Common myeloid progenitor, CD34-positive (primary cell): ENCODE measurements at regions not wholly inside any gene's neighbourhood (a gene's known extent, or its start where the extent isn't known, plus 50 kb on each side); places are given as distances from the start of the nearest gene placed in this dataset.

Experiments
- CTCF ChIA-PET: fragments of 350-600 bp; sonication (Branson Sonifier 250); formaldehyde crosslinking; loops from one replicate; lab custom pipeline; 2021; ENCODE audit warnings: antibody characterized with exemption; lab: Charles Lee
- POLR2A ChIA-PET: fragments of 350-600 bp; sonication (Branson Sonifier 250); formaldehyde crosslinking; loops from one replicate; lab custom pipeline; 2021; ENCODE audit warnings: antibody characterized with exemption; lab: Charles Lee
- DNase-seq, 3 donors: peaks; one replicate each; pipeline versions ENCODE4 v3.0.0 to v3.0.0-alpha.2; 2013
- H3K27ac ChIP-seq, 2 experiments: 1 replicate in 1 of 2; 2 replicates in 1 of 2; pipeline ENCODE4 v1.7.0; 2013; ENCODE audit warnings: inconsistent platforms in 2 of 2, low read length in 2 of 2, mild to moderate bottlenecking in 2 of 2, low read depth in 1 of 2, moderate library complexity in 1 of 2; ENCODE audit not compliant: severe bottlenecking in 2 of 2, insufficient read depth in 1 of 2, poor library complexity in 1 of 2
- H3K27me3 ChIP-seq, 5 experiments: replicated peaks in 2 of 5; 1 replicate in 3 of 5; 2 replicates in 2 of 5; pipeline versions ENCODE4 v1.6.1 to v1.7.0; 2013; ENCODE audit warnings: low read length in 4 of 5, mild to moderate bottlenecking in 2 of 5, moderate library complexity in 2 of 5, inconsistent platforms in 1 of 5; ENCODE audit not compliant: insufficient read depth in 5 of 5, control insufficient read depth in 4 of 5
- H3K36me3 ChIP-seq, 4 experiments: 1 replicate in 2 of 4; 2 replicates in 2 of 4; pipeline versions ENCODE4 v1.6.1 to v1.7.0; 2013; ENCODE audit warnings: low read length in 3 of 4, control low read depth in 1 of 4, mild to moderate bottlenecking in 1 of 4; ENCODE audit not compliant: control insufficient read depth in 4 of 4, insufficient read depth in 4 of 4
- H3K4me1 ChIP-seq, 4 experiments: 1 replicate in 3 of 4; 2 replicates in 1 of 4; pipeline versions ENCODE4 v1.6.1 to v1.7.1; 2013; ENCODE audit warnings: low read length in 3 of 4, mild to moderate bottlenecking in 3 of 4, control low read depth in 1 of 4, inconsistent platforms in 1 of 4, moderate library complexity in 1 of 4; ENCODE audit not compliant: control insufficient read depth in 4 of 4, insufficient read depth in 4 of 4; ENCODE audit errors: control extremely low read depth in 1 of 4
- H3K4me3 ChIP-seq, 7 experiments: 1 replicate in 4 of 7; 2 replicates in 3 of 7; pipeline versions ENCODE4 v1.5.1 to v1.7.0; 2013; ENCODE audit warnings: mild to moderate bottlenecking in 7 of 7, low read length in 6 of 7, moderate library complexity in 6 of 7, inconsistent platforms in 2 of 7, low read depth in 2 of 7, control low read depth in 1 of 7; ENCODE audit not compliant: insufficient read depth in 4 of 7, control insufficient read depth in 1 of 7; ENCODE audit errors: extremely low read depth in 1 of 7
- H3K9me3 ChIP-seq, 5 experiments: 1 replicate in 4 of 5; 2 replicates in 1 of 5; pipeline versions ENCODE4 v1.6.1 to v1.7.1; 2013; ENCODE audit warnings: low read length in 4 of 5, mild to moderate bottlenecking in 2 of 5, inconsistent platforms in 1 of 5, low read depth in 1 of 5, moderate library complexity in 1 of 5; ENCODE audit not compliant: control insufficient read depth in 4 of 5, insufficient read depth in 2 of 5; ENCODE audit errors: control extremely low read depth in 1 of 5
- WGBS: methylation state at CpG from one replicate; pipeline ENCODE4 v1.1.5; 2013; ENCODE audit not compliant: insufficient coverage; 5-methylcytosine and 5-hydroxymethylcytosine counted together

DNA sequence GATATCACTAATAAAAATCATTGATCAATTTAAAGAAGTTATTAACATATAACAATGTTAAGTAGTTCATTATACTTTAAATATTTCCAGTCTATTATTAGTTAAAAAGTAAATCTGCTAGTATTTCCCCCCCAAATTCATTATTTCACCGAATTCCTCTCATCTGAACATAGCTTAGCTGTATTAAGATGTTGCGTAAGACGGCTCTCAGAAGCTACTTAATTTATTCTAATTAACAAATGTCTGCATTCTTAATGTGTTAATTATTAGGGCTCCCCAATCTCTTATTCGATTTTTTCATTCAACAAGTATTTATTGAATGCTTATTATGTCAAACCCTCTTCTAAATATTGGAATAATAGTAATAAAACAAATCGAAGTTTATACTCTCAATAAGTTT is 290.7 kb downstream of the TRIML1 start:
- H3K27me3 ChIP-seq = no peaks in the 10 kb centered on the region
- WGBS = no CpG with 5 or more reads among the region's 5 CpGs
- no peak overlapping the region for H3K4me3 ChIP-seq
- DNase-seq = no peak
- H3K36me3 ChIP-seq = no peaks in the 10 kb centered on the region
- H3K9me3 ChIP-seq = no peaks in the 10 kb centered on the region
- no peak overlapping the region for H3K27ac ChIP-seq
- ChIA-PET POLR2A (no interaction called here), CTCF (no interaction called here)
- H3K4me1 ChIP-seq = no peaks in the 10 kb centered on the region

DNA sequence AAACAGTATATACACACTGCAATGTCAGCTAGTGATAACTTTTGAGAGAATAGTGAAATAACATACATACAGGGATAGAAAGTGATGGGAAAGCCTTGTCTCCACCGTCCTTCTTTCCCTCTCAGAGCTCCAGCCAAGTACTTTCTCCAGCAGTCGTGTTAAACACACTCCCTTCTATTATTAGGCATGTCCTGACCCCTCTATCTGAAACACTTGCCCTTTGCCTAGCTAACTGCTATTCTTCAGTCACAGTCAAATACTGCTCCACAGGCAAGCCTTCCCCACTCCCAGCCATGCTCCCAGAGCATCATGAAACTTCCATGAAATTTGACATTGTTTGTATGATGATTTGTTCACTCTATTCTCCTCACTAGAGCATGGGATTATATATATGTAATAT is 291.1 kb downstream of the TRIML1 start:
- no peaks in the 10 kb centered on the region for H3K4me1 ChIP-seq
- H3K27me3 ChIP-seq = no peaks in the 10 kb centered on the region
- ChIA-PET CTCF (no interaction called here), POLR2A (no interaction called here)
- no peaks in the 10 kb centered on the region for H3K36me3 ChIP-seq
- no peak overlapping the region for H3K27ac ChIP-seq
- H3K9me3 ChIP-seq = no peaks in the 10 kb centered on the region
- no peak overlapping the region for H3K4me3 ChIP-seq
- DNase-seq = no peak
- 16% methylated on average over 2 of the region's 2 CpGs for WGBS

DNA sequence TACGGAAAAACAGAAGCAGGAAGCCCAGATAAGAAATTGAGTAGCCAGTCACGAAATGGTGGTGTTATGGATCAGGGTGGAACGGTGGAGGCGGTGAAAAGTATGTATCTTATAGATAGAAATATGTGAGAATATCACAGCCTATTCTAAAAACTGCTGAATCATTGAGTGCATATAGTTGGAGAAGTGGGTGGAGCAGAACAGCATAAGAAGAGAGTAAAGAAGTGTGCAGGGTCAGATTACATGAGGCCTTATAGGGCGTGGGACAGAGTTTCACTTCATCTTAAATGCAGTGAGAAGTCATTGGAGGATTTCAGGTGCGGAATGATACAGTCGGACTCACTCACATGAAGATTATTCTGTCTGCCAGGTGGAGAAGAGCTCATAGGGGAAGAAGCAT is 293.1 kb downstream of the TRIML1 start:
- no peak for DNase-seq
- no peaks in the 10 kb centered on the region for H3K27me3 ChIP-seq
- H3K36me3 ChIP-seq = no peaks in the 10 kb centered on the region
- ChIA-PET CTCF (no interaction called here), POLR2A (no interaction called here)
- WGBS = 94% methylated on average over 5 of the region's 7 CpGs
- H3K27ac ChIP-seq = no peak overlapping the region
- no peaks in the 10 kb centered on the region for H3K9me3 ChIP-seq
- no peaks in the 10 kb centered on the region for H3K4me1 ChIP-seq
- no peak overlapping the region for H3K4me3 ChIP-seq

DNA sequence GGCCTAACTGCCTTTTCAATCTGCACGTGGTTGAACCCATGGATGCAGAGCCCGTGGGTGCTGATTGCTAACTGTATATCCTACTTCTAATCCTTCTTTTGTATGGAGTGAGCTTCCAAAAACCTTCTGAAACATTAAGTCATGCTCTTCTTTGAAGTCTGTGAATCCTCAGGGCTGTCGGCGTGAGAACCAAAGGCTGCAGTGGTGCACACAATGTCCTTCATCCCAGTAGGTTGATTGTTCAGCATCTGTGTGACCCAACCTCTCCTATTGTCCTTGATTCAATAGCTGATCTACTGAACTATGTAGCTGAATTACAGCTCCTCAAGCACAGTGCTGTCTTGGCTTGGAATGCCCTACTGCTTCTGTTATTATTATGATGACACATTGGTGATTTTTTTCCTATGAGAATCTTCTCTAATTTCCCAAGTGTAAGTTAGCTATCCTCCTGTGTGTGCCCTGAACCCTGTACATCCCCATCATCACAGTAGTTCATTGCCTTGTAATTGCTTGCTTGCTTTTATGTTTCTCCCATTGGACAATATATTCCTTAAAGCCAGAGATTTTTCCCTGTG is 294.6 kb downstream of the TRIML1 start:
- H3K27me3 ChIP-seq = no peaks in the 10 kb centered on the region
- WGBS = 98% methylated on average over 4 of the region's 4 CpGs
- H3K4me1 ChIP-seq = no peaks in the 10 kb centered on the region
- no peaks in the 10 kb centered on the region for H3K36me3 ChIP-seq
- DNase-seq = no peak
- no peak overlapping the region for H3K27ac ChIP-seq
- CTCF ChIA-PET = no interaction called here
- H3K4me3 ChIP-seq = no peak overlapping the region
- POLR2A ChIA-PET = no interaction called here
- no peaks in the 10 kb centered on the region for H3K9me3 ChIP-seq

DNA sequence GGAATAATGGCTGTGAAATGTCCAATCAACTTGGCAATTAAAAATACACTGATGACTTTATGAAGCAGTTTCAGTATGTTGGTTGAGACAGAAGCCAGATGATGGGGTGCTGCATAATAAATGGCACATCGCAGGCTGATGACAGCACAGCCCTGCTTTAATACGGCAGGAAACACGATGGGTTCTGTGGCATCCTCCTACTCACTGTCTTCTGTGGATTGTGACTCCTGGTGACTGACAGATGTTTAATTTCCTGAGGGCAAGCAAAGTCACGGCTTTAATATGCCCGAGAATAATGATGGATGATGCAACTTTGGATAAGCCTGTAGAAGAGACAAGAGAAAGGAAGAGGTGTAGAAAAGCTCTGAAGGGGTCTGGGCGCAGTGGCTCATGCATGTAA is 295.4 kb downstream of the TRIML1 start:
- no peak for DNase-seq
- WGBS = 86% methylated on average over 2 of the region's 6 CpGs
- H3K36me3 ChIP-seq = no peaks in the 10 kb centered on the region
- ChIA-PET POLR2A (no interaction called here), CTCF (no interaction called here)
- H3K4me1 ChIP-seq = no peaks in the 10 kb centered on the region
- H3K27me3 ChIP-seq = no peaks in the 10 kb centered on the region
- no peaks in the 10 kb centered on the region for H3K9me3 ChIP-seq
- H3K4me3 ChIP-seq = no peak overlapping the region
- no peak overlapping the region for H3K27ac ChIP-seq

DNA sequence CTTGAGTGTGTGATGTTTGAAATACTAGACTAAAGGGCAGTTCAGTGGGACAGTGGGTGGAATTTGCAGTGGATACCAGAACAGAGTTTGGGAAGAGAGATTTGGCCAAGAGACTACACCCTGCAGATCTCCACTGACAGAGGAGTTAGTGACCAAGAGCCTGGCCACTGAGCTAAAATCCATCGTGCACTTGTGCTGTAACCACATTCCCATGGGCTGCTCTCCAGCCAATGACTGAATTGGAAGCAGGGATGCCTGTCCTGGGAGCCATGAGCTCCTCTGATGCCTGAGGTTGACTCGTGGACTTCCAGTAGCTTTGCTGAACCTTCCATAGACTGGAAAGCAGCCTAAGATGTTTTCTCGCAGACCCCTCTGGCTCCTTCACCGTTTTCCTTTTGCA is 296.1 kb downstream of the TRIML1 start:
- WGBS = 100% methylated on average over 3 of the region's 4 CpGs
- Histone ChIP-seq H3K27me3 (no peaks in the 10 kb centered on the region), H3K9me3 (no peaks in the 10 kb centered on the region), H3K36me3 (no peaks in the 10 kb centered on the region), H3K4me3 (no peak overlapping the region), H3K27ac (no peak overlapping the region), H3K4me1 (no peaks in the 10 kb centered on the region)
- CTCF ChIA-PET = no interaction called here
- POLR2A ChIA-PET = no interaction called here
- DNase-seq = no peak

DNA sequence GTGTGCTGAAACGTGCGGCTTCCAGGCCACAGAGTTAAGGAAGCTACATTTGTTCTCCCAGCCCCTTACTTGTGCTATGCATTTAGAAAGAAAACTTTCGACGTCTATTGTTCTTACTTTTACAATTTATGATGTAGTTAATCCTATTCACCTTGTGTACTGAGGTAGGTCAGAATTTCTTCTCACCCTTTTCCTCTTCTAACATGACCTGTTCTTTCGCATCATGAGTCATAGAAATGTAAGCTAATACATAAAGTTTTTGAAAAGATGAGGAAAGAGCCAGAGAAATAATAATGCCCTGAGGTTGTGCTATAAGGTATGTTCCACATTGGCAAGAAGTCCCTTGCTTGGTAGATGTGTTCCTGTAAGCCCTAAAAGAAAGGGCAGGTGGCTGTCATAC is 298.3 kb downstream of the TRIML1 start:
- Histone ChIP-seq H3K36me3 (no peaks in the 10 kb centered on the region), H3K9me3 (no peaks in the 10 kb centered on the region), H3K4me1 (no peaks in the 10 kb centered on the region), H3K27ac (no peak overlapping the region), H3K27me3 (no peaks in the 10 kb centered on the region), H3K4me3 (no peak overlapping the region)
- WGBS = no CpG with 5 or more reads among the region's 5 CpGs
- ChIA-PET POLR2A (no interaction called here), CTCF (interaction anchor here (0.6 kb wide), 1 partner anchor 12 kb away, joined by 3 read pairs; no protein-coding TSS in a partner anchor)
- DNase-seq = no peak
